ENCODE measurements at regions not wholly inside any gene's neighbourhood (a gene's known extent, or its start where the extent isn't known, plus 50 kb on each side); places are given as distances from the start of the nearest gene placed in this dataset.
A peak's percentile ranks its signal among the peaks of the same experiment; 100 is the strongest.
"Not testable (repeated sequence)": the region's sequence is repeated elsewhere in the genome, so short reads cannot be mapped to it uniquely, and the experiment has no call there.

DNA sequence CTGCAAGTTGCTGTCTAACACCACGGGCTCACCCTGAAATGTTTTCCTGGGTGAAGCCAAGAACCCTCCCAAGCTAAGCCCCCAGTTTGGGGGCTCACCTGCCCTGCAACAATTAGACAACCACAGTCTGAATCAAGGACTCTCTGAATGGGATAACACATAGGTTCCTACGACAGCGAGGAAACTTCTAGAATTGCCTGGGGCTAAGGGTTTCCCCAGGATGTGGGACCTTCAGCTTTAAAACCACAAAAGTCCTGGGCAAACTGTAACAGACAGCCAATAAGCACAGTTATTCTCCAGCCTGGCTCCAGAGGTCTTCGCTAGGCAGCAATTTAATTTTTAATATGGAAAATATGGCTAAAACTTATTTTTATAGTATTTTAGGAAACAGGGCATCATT lies 162.6 kb downstream of the PRKX start:
- Histone ChIP-seq H3K4me3 (ENCODE audit: low read length) (no peak overlapping the region), H3K4me2 (ENCODE audit: low read length) (no peak overlapping the region), H3K9ac (ENCODE audit: low read depth, low read length) (no peak overlapping the region), H3K4me1 (ENCODE audit: control insufficient read depth, insufficient read depth, low read length) (peaks cover 4% of the 10 kb centered on the region), H3K36me3 (ENCODE audit: insufficient read depth, low read length) (no peaks in the 10 kb centered on the region), H3K9me3 (replicated peaks; ENCODE audit: low read length) (no peaks in the 10 kb centered on the region), H3K27me3 (ENCODE audit: control insufficient read depth, insufficient read depth, low read length) (no peaks in the 10 kb centered on the region)

DNA sequence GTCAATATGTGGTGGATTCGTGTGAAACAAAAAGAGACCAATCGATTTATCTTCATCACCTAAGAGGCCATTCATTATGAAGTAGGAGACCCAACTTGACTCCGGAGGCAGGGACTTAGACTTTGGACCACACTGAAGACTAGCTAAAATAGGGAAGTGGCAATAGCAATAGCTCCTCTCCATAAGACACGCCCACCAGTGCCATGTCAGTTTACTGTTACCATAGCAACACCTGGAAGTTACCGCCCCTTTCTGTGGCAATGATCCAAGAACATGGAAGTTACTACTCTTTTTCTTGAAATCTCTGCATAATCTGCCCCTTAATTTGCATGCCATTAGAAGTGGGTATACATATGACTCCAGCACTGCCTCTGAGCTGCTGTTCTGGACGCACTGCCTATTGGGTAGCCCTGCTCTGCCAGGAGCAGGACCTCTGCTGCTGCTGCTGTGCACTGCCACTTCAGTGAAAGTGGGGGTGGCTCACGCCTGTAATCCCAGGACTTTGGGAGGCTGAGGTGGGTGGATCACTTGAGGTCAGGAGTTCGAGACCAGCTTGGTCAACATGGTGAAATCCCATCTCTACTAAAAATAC lies 163.2 kb downstream of the PRKX start:
- no peaks in the 10 kb centered on the region for H3K9me3 ChIP-seq (replicated peaks; ENCODE audit: low read length)

DNA sequence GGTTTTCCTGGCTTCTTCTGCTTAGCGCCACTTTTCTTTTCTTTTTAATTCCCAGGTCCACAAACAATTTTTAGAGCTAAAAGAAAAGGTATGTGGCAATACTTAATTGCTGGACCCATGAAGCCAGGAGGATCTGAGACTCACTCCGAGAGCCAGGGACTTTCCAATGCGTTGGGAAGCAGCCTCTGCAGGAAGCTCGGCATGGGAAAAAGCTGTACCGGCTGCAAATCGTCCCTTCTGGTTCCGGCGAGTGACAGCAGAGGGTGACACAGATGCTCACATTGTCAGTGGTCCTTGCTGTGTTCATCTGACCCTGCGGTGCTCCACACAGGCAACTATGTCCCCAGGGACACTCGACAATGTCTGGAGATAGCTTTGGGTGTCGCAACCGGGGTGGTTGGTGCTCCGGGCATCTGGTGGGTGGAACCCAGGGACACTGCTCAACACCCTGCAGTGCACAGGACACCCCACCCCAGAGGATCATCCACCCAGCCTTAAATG lies 164.0 kb downstream of the PRKX start:
- H3K4me1 ChIP-seq (ENCODE audit: control insufficient read depth, insufficient read depth, low read length) = peaks cover 4% of the 10 kb centered on the region
- H3K4me2 ChIP-seq (ENCODE audit: low read length) = peak overlapping the region; percentile 78
- H3K27me3 ChIP-seq (ENCODE audit: control insufficient read depth, insufficient read depth, low read length) = no peaks in the 10 kb centered on the region
- H3K9me3 ChIP-seq (replicated peaks; ENCODE audit: low read length) = no peaks in the 10 kb centered on the region
- no peaks in the 10 kb centered on the region for H3K36me3 ChIP-seq (ENCODE audit: insufficient read depth, low read length)
- H3K9ac ChIP-seq (ENCODE audit: low read depth, low read length) = peak overlapping the region; percentile 55
- H3K4me3 ChIP-seq (ENCODE audit: low read length) = peak overlapping the region; percentile 59

More for the DNA sequence above, 163.2 kb downstream of the PRKX start:
- Histone ChIP-seq H3K4me3 (ENCODE audit: low read length) (no peak overlapping the region), H3K4me2 (ENCODE audit: low read length) (no peak overlapping the region), H3K36me3 (ENCODE audit: insufficient read depth, low read length) (no peaks in the 10 kb centered on the region), H3K4me1 (ENCODE audit: control insufficient read depth, insufficient read depth, low read length) (peaks cover 4% of the 10 kb centered on the region), H3K9ac (ENCODE audit: low read depth, low read length) (no peak overlapping the region), H3K27me3 (ENCODE audit: control insufficient read depth, insufficient read depth, low read length) (no peaks in the 10 kb centered on the region)

DNA sequence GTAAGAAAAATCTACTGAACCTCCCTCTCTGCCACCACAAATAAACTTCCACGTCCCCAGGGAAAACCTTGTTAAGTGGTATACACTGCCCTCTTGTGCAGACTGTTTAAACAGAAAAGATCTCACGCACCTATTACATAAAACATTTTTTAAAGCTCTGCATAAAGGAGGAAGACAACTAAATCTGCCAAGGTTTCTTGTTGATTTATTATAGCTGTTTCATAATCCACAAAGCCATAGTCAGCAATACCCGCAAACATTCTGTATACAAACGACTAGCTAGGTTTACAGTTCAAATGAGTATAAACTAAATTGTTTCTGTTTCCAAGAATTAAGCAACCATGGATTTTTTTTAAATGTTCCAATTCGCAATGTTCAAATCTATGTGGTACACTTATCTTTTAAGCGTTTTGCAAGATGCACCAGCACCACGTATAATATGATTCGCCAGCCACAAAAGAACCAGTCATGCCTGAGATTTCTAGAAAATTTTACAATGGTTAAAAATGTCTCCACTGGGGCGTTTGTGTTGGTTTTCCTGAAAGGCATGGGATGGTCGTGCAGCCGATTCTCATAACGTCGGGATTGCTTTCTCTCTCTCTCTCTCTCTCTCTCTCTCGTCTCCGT lies 164.6 kb downstream of the PRKX start:
- Histone ChIP-seq H3K9me3 (replicated peaks; ENCODE audit: low read length) (no peaks in the 10 kb centered on the region), H3K4me3 (ENCODE audit: low read length) (peak overlapping the region; percentile 59), H3K9ac (ENCODE audit: low read depth, low read length) (peak overlapping the region; percentile 55)

DNA sequence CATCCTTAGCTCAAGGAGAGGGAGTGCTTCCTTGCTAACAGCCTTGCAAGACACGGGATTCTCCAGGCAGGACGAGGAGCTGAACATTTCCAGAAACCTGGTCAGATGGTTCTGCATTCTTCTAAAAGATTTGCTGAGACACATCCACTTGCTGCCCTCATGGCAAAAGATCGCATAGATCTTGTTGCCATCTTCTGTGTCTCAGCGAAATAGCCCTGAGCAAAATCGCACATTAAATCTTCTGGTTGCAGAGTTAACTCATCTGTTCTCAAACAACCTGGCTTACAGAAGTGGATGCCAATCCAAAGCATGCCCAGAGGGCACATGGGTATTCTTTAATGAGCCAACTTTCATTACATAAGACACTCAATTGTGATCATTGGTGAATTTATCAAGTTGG lies 167.5 kb downstream of the PRKX start:
- Histone ChIP-seq H3K4me3 (ENCODE audit: low read length) (no peak overlapping the region), H3K4me2 (ENCODE audit: low read length) (no peak overlapping the region), H3K27me3 (ENCODE audit: control insufficient read depth, insufficient read depth, low read length) (no peaks in the 10 kb centered on the region), H3K9ac (ENCODE audit: low read depth, low read length) (no peak overlapping the region), H3K4me1 (ENCODE audit: control insufficient read depth, insufficient read depth, low read length) (peaks cover 4% of the 10 kb centered on the region), H3K9me3 (replicated peaks; ENCODE audit: low read length) (no peaks in the 10 kb centered on the region), H3K36me3 (ENCODE audit: insufficient read depth, low read length) (no peaks in the 10 kb centered on the region)

More for the DNA sequence above, 164.6 kb downstream of the PRKX start:
- H3K4me1 ChIP-seq (ENCODE audit: control insufficient read depth, insufficient read depth, low read length) = peaks cover 4% of the 10 kb centered on the region
- no peaks in the 10 kb centered on the region for H3K27me3 ChIP-seq (ENCODE audit: control insufficient read depth, insufficient read depth, low read length)
- no peaks in the 10 kb centered on the region for H3K36me3 ChIP-seq (ENCODE audit: insufficient read depth, low read length)
- H3K4me2 ChIP-seq (ENCODE audit: low read length) = peak overlapping the region; percentile 78

DNA sequence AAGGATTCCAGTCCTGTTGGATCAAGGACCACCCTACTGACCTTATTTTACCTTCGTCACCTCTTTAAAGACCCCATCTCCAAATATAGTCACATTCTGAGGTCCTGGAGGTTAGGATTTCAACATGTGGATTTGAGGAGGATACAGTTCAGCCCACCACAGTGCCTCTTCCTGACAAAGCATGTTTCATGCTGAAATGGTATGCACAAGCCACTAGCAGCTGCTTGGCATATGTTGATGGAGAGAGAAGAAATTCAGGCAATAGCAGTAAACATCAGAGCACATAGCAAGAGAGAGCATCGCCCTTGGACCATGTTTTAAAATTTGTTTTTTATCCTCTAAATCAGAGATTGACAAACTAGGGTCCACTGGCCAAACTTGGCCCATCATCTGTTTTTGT lies 172.1 kb downstream of the PRKX start:
- no peaks in the 10 kb centered on the region for H3K4me1 ChIP-seq (ENCODE audit: control insufficient read depth, insufficient read depth, low read length)
- no peak overlapping the region for H3K4me3 ChIP-seq (ENCODE audit: low read length)
- H3K4me2 ChIP-seq (ENCODE audit: low read length) = no peak overlapping the region
- H3K27me3 ChIP-seq (ENCODE audit: control insufficient read depth, insufficient read depth, low read length) = no peaks in the 10 kb centered on the region
- H3K9me3 ChIP-seq (replicated peaks; ENCODE audit: low read length) = no peaks in the 10 kb centered on the region
- no peak overlapping the region for H3K9ac ChIP-seq (ENCODE audit: low read depth, low read length)
- no peaks in the 10 kb centered on the region for H3K36me3 ChIP-seq (ENCODE audit: insufficient read depth, low read length)

DNA sequence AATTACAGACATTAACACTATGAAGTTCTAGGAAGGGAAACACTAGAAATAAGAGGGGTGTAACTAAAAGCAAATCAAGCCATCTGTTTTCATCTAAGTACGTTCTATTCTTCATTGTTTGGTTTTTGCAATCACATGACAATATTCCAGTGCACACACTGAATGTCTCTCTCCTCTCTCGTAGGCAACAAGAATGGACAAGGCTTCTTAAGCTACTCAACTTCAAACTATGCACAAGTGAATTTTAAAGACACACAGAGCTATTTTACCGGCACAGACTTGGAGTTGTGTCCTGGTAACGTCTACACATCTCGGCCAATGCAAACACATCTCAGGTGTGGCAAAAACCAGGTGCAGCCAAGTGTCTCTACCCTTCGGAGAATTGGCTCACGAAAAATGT lies 173.3 kb downstream of the PRKX start:
- Histone ChIP-seq H3K9me3 (replicated peaks; ENCODE audit: low read length) (no peaks in the 10 kb centered on the region), H3K4me3 (ENCODE audit: low read length) (no peak overlapping the region), H3K27me3 (ENCODE audit: control insufficient read depth, insufficient read depth, low read length) (no peaks in the 10 kb centered on the region), H3K4me1 (ENCODE audit: control insufficient read depth, insufficient read depth, low read length) (no peaks in the 10 kb centered on the region), H3K4me2 (ENCODE audit: low read length) (no peak overlapping the region), H3K9ac (ENCODE audit: low read depth, low read length) (no peak overlapping the region), H3K36me3 (ENCODE audit: insufficient read depth, low read length) (no peaks in the 10 kb centered on the region)

DNA sequence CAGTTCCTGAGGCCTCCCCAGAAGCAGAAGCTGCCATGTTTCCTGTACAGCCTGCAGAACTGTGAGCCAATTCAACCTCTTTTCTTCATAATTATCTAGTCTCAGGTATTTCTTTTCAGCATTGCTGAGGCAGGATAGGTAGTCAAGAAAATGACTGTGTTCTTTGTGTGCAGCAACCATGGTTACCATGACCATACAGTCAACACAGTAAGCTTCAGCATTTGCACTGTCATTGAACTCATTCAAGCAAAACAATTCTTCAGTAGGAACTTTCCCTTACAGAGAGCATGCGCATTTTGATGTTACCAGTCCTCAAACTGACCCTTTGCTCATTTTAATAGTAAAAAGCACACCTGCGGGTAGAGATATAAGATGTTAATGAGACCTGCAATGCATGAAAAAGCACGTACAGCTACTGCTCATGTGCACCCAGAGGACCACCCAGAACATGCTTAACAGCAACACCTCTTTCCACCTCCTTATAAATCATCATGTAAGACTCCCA lies 180.8 kb downstream of the PRKX start:
- Histone ChIP-seq H3K9me3 (replicated peaks; ENCODE audit: low read length) (no peaks in the 10 kb centered on the region), H3K4me1 (ENCODE audit: control insufficient read depth, insufficient read depth, low read length) (peaks cover 3% of the 10 kb centered on the region), H3K9ac (ENCODE audit: low read depth, low read length) (no peak overlapping the region), H3K27me3 (ENCODE audit: control insufficient read depth, insufficient read depth, low read length) (no peaks in the 10 kb centered on the region), H3K4me3 (ENCODE audit: low read length) (no peak overlapping the region), H3K36me3 (ENCODE audit: insufficient read depth, low read length) (no peaks in the 10 kb centered on the region), H3K4me2 (ENCODE audit: low read length) (no peak overlapping the region)

DNA sequence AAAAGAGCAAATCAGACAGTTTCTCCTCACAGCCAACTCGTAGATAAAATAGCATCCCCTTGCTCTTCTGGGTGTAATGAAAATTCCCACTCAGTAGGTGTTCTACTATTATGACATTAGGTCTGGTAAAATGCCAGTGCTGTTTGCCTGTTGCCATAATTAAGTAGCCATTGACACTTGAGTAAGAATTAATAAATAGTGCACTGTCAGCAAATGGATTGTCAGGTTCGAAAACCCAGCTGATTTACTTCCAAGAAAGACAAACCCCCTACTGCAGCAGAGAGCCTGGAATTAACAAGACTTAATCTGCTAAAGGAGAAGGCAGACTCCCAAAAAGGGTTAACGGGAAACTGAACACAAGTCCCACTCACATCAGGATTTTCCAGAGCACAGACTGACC lies 182.0 kb downstream of the PRKX start:
- not testable (repeated sequence) for H3K9me3 ChIP-seq (replicated peaks; ENCODE audit: low read length); H3K9ac ChIP-seq (ENCODE audit: low read depth, low read length); H3K27me3 ChIP-seq (ENCODE audit: control insufficient read depth, insufficient read depth, low read length); H3K4me3 ChIP-seq (ENCODE audit: low read length); H3K36me3 ChIP-seq (ENCODE audit: insufficient read depth, low read length); H3K4me2 ChIP-seq (ENCODE audit: low read length)
- peaks cover 13% of the 10 kb centered on the region for H3K4me1 ChIP-seq (ENCODE audit: control insufficient read depth, insufficient read depth, low read length)

DNA sequence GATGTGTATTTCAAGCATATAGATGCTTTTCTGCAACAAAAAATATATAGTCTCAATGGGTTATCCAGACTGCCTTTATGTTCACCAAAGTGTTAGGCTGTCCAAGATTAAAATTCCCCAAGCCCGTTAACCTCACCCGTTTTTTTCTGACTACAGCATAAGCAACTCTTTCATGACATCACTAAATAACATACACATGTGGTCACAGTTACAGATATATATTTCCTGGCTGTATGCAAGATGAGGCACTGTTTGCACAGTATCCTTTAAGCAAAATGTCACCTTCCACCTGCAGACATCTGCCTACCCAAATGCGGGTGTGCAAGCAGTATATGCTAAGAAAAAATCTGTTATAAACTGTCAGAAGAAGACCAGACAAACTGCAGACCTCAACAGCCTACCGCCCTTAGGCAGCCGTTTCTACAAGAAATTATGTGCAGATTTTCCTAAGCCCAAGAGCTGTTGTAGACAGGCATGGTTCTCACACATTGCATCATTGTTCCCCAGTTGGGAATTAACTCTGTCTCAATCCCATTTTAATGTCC lies 183.1 kb upstream of the MXRA5 start:
- peaks cover 24% of the 10 kb centered on the region for H3K4me1 ChIP-seq (ENCODE audit: control insufficient read depth, insufficient read depth, low read length)
- H3K9me3 ChIP-seq (replicated peaks; ENCODE audit: low read length) = no peaks in the 10 kb centered on the region
- H3K36me3 ChIP-seq (ENCODE audit: insufficient read depth, low read length) = no peaks in the 10 kb centered on the region
- no peak overlapping the region for H3K4me2 ChIP-seq (ENCODE audit: low read length)
- no peak overlapping the region for H3K4me3 ChIP-seq (ENCODE audit: low read length)
- no peak overlapping the region for H3K9ac ChIP-seq (ENCODE audit: low read depth, low read length)
- no peaks in the 10 kb centered on the region for H3K27me3 ChIP-seq (ENCODE audit: control insufficient read depth, insufficient read depth, low read length)

DNA sequence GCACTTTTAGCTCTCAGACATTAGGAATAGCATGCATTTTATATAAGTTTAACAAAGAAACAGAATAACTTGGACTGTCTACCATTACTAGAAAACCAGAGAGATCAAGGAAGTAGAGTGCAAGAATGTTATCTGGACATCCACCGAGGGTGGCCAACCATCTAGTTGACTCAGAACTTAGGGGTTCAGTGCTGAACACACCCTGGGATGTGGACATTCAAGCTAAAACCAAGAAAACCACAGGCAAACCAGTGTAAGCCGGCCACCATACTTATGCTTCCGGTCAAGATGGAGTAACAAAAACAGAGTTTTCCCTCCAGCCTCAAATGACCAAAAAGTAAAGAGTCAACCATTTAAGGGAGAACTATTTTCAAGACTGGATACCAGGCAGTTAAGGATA lies 181.4 kb upstream of the MXRA5 start:
- Histone ChIP-seq H3K9me3 (replicated peaks; ENCODE audit: low read length) (no peaks in the 10 kb centered on the region), H3K36me3 (ENCODE audit: insufficient read depth, low read length) (no peaks in the 10 kb centered on the region), H3K4me1 (ENCODE audit: control insufficient read depth, insufficient read depth, low read length) (peaks cover 24% of the 10 kb centered on the region), H3K4me3 (ENCODE audit: low read length) (no peak overlapping the region), H3K27me3 (ENCODE audit: control insufficient read depth, insufficient read depth, low read length) (no peaks in the 10 kb centered on the region), H3K9ac (ENCODE audit: low read depth, low read length) (peak overlapping the region; percentile 63), H3K4me2 (ENCODE audit: low read length) (no peak overlapping the region)
